Testis (tissue), 2 donors: ENCODE measurements at regions not wholly inside any gene's neighbourhood (a gene's known extent, or its start where the extent isn't known, plus 50 kb on each side); places are given as distances from the start of the nearest gene placed in this dataset.

Source experiments
- POLR2A ChIP-seq: fragments of 450-650 bp; IDR thresholded peaks from one replicate; pipeline ENCODE4 v1.6.1; 2017; ENCODE audit warnings: antibody characterized with exemption, mild to moderate bottlenecking, moderate library complexity
- TF ChIP-seq, protein P1 (sequence below), 3 experiments: fragments of 450-650 bp in 2 of 3; fragments of 200-600 bp in 1 of 3; sonication (generic) in 1 of 3; IDR thresholded peaks; one replicate each; pipeline ENCODE4 v1.5.1; 2016 to 2019; ENCODE audit warnings: antibody characterized with exemption in 3 of 3, mild to moderate bottlenecking in 2 of 3, moderate library complexity in 1 of 3

DNA sequence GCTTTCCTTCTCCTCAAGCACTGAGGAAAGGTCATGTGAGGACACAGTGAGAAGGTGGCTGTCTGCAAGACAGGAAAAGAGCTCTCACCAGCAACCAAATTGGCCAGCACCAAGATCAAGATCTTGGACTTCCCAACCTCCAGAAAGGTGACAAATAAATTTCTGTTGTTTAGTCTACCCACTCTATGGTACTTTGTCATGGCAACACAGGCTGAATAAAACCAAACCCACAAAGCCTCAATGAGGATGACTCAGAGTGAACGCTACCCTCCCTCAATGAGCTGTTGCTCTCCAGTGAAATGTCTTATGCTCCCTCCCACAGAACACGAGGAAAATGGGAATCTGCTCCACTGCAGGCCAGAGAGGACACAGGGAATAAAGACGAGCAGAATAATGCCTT, 244.1 kb downstream of the RAB28 start:
- TF ChIP-seq, protein P1, sequence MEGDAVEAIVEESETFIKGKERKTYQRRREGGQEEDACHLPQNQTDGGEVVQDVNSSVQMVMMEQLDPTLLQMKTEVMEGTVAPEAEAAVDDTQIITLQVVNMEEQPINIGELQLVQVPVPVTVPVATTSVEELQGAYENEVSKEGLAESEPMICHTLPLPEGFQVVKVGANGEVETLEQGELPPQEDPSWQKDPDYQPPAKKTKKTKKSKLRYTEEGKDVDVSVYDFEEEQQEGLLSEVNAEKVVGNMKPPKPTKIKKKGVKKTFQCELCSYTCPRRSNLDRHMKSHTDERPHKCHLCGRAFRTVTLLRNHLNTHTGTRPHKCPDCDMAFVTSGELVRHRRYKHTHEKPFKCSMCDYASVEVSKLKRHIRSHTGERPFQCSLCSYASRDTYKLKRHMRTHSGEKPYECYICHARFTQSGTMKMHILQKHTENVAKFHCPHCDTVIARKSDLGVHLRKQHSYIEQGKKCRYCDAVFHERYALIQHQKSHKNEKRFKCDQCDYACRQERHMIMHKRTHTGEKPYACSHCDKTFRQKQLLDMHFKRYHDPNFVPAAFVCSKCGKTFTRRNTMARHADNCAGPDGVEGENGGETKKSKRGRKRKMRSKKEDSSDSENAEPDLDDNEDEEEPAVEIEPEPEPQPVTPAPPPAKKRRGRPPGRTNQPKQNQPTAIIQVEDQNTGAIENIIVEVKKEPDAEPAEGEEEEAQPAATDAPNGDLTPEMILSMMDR (IDR thresholded peaks at IDR 0.05), result no peak
- no peak for TF ChIP-seq POLR2A
